K562 (cell line): ENCODE measurements at regions not wholly inside any gene's neighbourhood (a gene's known extent, or its start where the extent isn't known, plus 50 kb on each side); places are given as distances from the start of the nearest gene placed in this dataset.
"Not testable (repeated sequence)": the region's sequence is repeated elsewhere in the genome, so short reads cannot be mapped to it uniquely, and the experiment has no call there.

Source experiments
- ATAC-seq: fragments of 200-7000 bp; cut with Tn5 transposase; 3 replicates; pipeline ENCODE4 v1.9.1; 2020; ENCODE audit warnings: moderate library complexity
- BruUV-seq: library from RNA; stranded (reverse); fragments of 400-500 nt; replicated peaks from 2 replicates; lab custom pipeline; 2021; lab: Mats Ljungman, UMichigan
- CTCF ChIA-PET: fragments of 300-600 bp; formaldehyde crosslinking; extraction: SDS; loops from one replicate; lab custom pipeline; 2021; ENCODE audit warnings: low intra/inter-chr PET ratio; lab: Yijun Ruan, JAX
- POLR2A ChIA-PET: fragments of 300-600, 350-650 bp; sonication (Branson Sonifier 250); formaldehyde crosslinking; extraction: SDS; loops from one replicate; lab custom pipeline; 2021; ENCODE audit warnings: antibody characterized with exemption, inconsistent platforms; lab: Yijun Ruan, JAX
- DNase-seq, 4 experiments: peaks; one replicate each; pipeline versions ENCODE4 v3.0.0 to v3.0.0-alpha.2; 2011 to 2018; ENCODE audit warnings: low spot score in 3 of 4, mixed read lengths in 3 of 4; ENCODE audit errors: extremely low read depth in 1 of 4
- FAIRE-seq: peaks from 2 replicates; lab custom pipeline; 2011; peaks lifted over from hg19 to GRCh38; lab: Jason Lieb, UNC
- H2AFZ ChIP-seq: 2 replicates; pipeline ENCODE4 v1.6.0; 2011; ENCODE audit warnings: low read depth, low read length, control low read depth, inconsistent platforms
- H3K27ac ChIP-seq: fragments of 200-600 bp; 3 replicates; pipeline ENCODE4 v1.8.0; 2011; ENCODE audit warnings: low read depth, mild to moderate bottlenecking, control low read depth, inconsistent platforms, low read length, moderate library complexity, mixed read lengths; ENCODE audit errors: extremely low read depth
- H3K27me3 ChIP-seq, 2 experiments: fragments of 300-600 bp in 1 of 2; 2 replicates in 1 of 2; 3 replicates in 1 of 2; pipeline versions ENCODE4 v1.6.0 to v1.8.0; 2011; ENCODE audit warnings: inconsistent platforms in 2 of 2, low read length in 2 of 2, mild to moderate bottlenecking in 1 of 2, mixed read lengths in 1 of 2, moderate library complexity in 1 of 2; ENCODE audit not compliant: control insufficient read depth in 2 of 2, insufficient read depth in 2 of 2
- H3K36me3 ChIP-seq: fragments of 300-600 bp; 3 replicates; pipeline ENCODE4 v1.8.0; 2011; ENCODE audit warnings: mild to moderate bottlenecking, low read length, inconsistent platforms; ENCODE audit not compliant: control insufficient read depth, insufficient read depth
- H3K4me1 ChIP-seq, 2 experiments: fragments of 200-600 bp in 1 of 2; replicated peaks in 1 of 2; 2 replicates in 1 of 2; 3 replicates in 1 of 2; pipeline versions ENCODE4 v1.5.1 to v1.8.0; 2011; ENCODE audit warnings: inconsistent platforms in 2 of 2, low read length in 2 of 2, mild to moderate bottlenecking in 1 of 2, mixed read lengths in 1 of 2, moderate library complexity in 1 of 2; ENCODE audit not compliant: control insufficient read depth in 2 of 2, insufficient read depth in 2 of 2
- H3K4me2 ChIP-seq: 2 replicates; pipeline ENCODE4 v1.6.1; 2011; ENCODE audit warnings: low read length, control low read depth, inconsistent platforms, mixed read lengths; ENCODE audit not compliant: insufficient read depth
- H3K4me3 ChIP-seq: fragments of 200-600 bp; sonication (generic), shearing (Covaris generic); 2 replicates; pipeline ENCODE4 v1.5.1; 2016; ENCODE audit warnings: control low read depth, inconsistent platforms
- H3K79me2 ChIP-seq: fragments of 200-600 bp; 3 replicates; pipeline ENCODE4 v1.8.0; 2011; ENCODE audit warnings: low read length, inconsistent platforms; ENCODE audit not compliant: control insufficient read depth, insufficient read depth
- H3K9ac ChIP-seq, 2 experiments: 2 replicates each; pipeline versions ENCODE4 v1.6.0 to v1.6.1; 2011; ENCODE audit warnings: low read depth in 2 of 2, low read length in 2 of 2, control low read depth in 1 of 2, inconsistent platforms in 1 of 2, mild to moderate bottlenecking in 1 of 2, mixed read lengths in 1 of 2; ENCODE audit not compliant: insufficient read depth in 1 of 2
- H3K9me1 ChIP-seq: one replicate; pipeline ENCODE4 v1.6.0; 2011; ENCODE audit warnings: inconsistent platforms, mild to moderate bottlenecking, low read length, moderate library complexity; ENCODE audit not compliant: control insufficient read depth, insufficient read depth
- H3K9me3 ChIP-seq: replicated peaks from 2 replicates; pipeline ENCODE4 v1.5.1; 2011; ENCODE audit warnings: low read depth, low read length, inconsistent platforms; ENCODE audit not compliant: control insufficient read depth, insufficient read depth
- H4K20me1 ChIP-seq: replicated peaks from 2 replicates; pipeline ENCODE4 v1.6.1; 2011; ENCODE audit warnings: low read length, inconsistent platforms, mixed read lengths; ENCODE audit not compliant: control insufficient read depth, insufficient read depth
- WGBS: fragments of 100-300 bp; shearing (Covaris generic); methylation state at CpG from one replicate; pipeline ENCODE4 v1.1.6; 2016; ENCODE audit warnings: low coverage, mixed read lengths; ENCODE audit not compliant: insufficient coverage; ENCODE audit errors: missing lambda C conversion rate; 5-methylcytosine and 5-hydroxymethylcytosine counted together
- in situ Hi-C: fragments of 300-500 bp; cut with MboI; formaldehyde crosslinking; loops from 4 replicates; pipeline ENCODE4 v1.15.0; 2018; ENCODE audit warnings: inconsistent platforms, mixed read lengths
- intact Hi-C: fragments of 100-400 bp; cut with micrococcal nuclease; formaldehyde crosslinking; loops from 2 replicates; pipeline ENCODE4 v1.14.2; 2022
- TF ChIP-seq, protein P1 (sequence below), 2 experiments: fragments of 150-350 bp in 1 of 2; IDR thresholded peaks; 2 replicates each; pipeline ENCODE4 v1.6.1; 2012 to 2016; ENCODE audit warnings: low read depth in 2 of 2, low read length in 2 of 2, mild to moderate bottlenecking in 1 of 2, moderate library complexity in 1 of 2
- TF ChIP-seq, protein P2 (sequence below): fragments of 450-650 bp; IDR thresholded peaks from 2 replicates; pipeline ENCODE4 v1.6.1; 2016

GRCh38 chr6:148635070-148635743 is 111.6 kb upstream of the UST start (continued):
- TF ChIP-seq, protein P1, sequence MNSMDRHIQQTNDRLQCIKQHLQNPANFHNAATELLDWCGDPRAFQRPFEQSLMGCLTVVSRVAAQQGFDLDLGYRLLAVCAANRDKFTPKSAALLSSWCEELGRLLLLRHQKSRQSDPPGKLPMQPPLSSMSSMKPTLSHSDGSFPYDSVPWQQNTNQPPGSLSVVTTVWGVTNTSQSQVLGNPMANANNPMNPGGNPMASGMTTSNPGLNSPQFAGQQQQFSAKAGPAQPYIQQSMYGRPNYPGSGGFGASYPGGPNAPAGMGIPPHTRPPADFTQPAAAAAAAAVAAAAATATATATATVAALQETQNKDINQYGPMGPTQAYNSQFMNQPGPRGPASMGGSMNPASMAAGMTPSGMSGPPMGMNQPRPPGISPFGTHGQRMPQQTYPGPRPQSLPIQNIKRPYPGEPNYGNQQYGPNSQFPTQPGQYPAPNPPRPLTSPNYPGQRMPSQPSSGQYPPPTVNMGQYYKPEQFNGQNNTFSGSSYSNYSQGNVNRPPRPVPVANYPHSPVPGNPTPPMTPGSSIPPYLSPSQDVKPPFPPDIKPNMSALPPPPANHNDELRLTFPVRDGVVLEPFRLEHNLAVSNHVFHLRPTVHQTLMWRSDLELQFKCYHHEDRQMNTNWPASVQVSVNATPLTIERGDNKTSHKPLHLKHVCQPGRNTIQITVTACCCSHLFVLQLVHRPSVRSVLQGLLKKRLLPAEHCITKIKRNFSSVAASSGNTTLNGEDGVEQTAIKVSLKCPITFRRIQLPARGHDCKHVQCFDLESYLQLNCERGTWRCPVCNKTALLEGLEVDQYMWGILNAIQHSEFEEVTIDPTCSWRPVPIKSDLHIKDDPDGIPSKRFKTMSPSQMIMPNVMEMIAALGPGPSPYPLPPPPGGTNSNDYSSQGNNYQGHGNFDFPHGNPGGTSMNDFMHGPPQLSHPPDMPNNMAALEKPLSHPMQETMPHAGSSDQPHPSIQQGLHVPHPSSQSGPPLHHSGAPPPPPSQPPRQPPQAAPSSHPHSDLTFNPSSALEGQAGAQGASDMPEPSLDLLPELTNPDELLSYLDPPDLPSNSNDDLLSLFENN (IDR thresholded peaks at IDR 0.05; ENCODE audit: low read depth in 2 of 2, low read length in 2 of 2) = no peak
- TF ChIP-seq, protein P2, sequence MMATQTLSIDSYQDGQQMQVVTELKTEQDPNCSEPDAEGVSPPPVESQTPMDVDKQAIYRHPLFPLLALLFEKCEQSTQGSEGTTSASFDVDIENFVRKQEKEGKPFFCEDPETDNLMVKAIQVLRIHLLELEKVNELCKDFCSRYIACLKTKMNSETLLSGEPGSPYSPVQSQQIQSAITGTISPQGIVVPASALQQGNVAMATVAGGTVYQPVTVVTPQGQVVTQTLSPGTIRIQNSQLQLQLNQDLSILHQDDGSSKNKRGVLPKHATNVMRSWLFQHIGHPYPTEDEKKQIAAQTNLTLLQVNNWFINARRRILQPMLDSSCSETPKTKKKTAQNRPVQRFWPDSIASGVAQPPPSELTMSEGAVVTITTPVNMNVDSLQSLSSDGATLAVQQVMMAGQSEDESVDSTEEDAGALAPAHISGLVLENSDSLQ = no peak

GRCh38 chr6:148641836-148642235 is 105.0 kb upstream of the UST start:
- CTCF ChIA-PET, FAIRE-seq, H3K4me1 ChIP-seq, DNase-seq, H3K9ac ChIP-seq, in situ Hi-C loops, H3K27ac ChIP-seq, H4K20me1 ChIP-seq, H3K9me3 ChIP-seq, H3K36me3 ChIP-seq, intact Hi-C loops, POLR2A ChIA-PET, ATAC-seq, H2AFZ ChIP-seq, H3K9me1 ChIP-seq, H3K4me3 ChIP-seq, BruUV-seq, H3K4me2 ChIP-seq, H3K79me2 ChIP-seq, H3K27me3 ChIP-seq: not testable (repeated sequence)
- WGBS = 0% methylated on average over 5 of the region's 8 CpGs

- BruUV-seq, H3K9ac ChIP-seq, intact Hi-C loops, POLR2A ChIA-PET, H3K27me3 ChIP-seq, H4K20me1 ChIP-seq, DNase-seq, ATAC-seq, CTCF ChIA-PET, H3K4me3 ChIP-seq, H3K4me2 ChIP-seq, H3K79me2 ChIP-seq, in situ Hi-C loops, H2AFZ ChIP-seq, H3K4me1 ChIP-seq, FAIRE-seq, H3K36me3 ChIP-seq, H3K9me3 ChIP-seq, H3K9me1 ChIP-seq, H3K27ac ChIP-seq: not testable (repeated sequence)
- WGBS = 0% methylated on average over 2 of the region's 5 CpGs
These were observed 103.6 kb upstream of the UST start for GRCh38 chr6:148643208-148643607.
